MG63 (cell line): ENCODE measurements at regions not wholly inside any gene's neighbourhood (a gene's known extent, or its start where the extent isn't known, plus 50 kb on each side); places are given as distances from the start of the nearest gene placed in this dataset.
"Not testable (repeated sequence)": the region's sequence is repeated elsewhere in the genome, so short reads cannot be mapped to it uniquely, and the experiment has no call there.

Experiments used
- DNase-seq: peaks from one replicate; pipeline ENCODE4 v3.0.0-alpha.2; 2020
- H3K27me3 ChIP-seq: fragments of 250-450 bp; sonication (Bioruptor Pico); 2 replicates; pipeline ENCODE4 v1.5.1; 2020; ENCODE audit warnings: mild to moderate bottlenecking, moderate library complexity
- H3K36me3 ChIP-seq: fragments of 250-450 bp; sonication (Bioruptor Pico); 2 replicates; pipeline ENCODE4 v1.5.1; 2020; ENCODE audit warnings: mild to moderate bottlenecking, moderate library complexity
- H3K4me3 ChIP-seq: fragments of 250-450 bp; sonication (Bioruptor Pico); 2 replicates; pipeline ENCODE4 v1.5.1; 2020; ENCODE audit warnings: mild to moderate bottlenecking, moderate library complexity
- H3K9me3 ChIP-seq: fragments of 250-450 bp; sonication (Bioruptor Pico); 2 replicates; pipeline ENCODE4 v1.5.1; 2020; ENCODE audit warnings: mild to moderate bottlenecking, moderate library complexity

DNA sequence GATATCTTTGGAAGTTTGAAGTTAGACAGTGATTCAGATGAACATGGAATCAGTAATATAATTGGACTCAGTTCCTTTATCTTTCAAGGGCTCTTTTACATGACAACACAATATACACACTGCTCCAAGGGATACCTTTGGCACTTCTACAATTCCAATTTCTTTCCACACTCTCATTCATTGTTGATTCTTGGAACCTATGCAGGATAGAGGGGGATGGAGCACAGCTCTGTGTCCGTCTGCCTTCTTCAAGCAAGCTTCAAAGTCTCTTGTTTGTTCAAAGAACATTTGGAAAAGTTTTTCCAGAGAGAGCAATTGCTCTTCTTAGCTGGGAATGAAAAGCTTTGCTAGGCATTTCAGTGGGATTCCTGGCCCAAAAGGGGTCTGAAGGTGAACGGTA is 276.2 kb upstream of the ZEB2 start:
- no peaks in the 10 kb centered on the region for H3K9me3 ChIP-seq
- H3K36me3 ChIP-seq = no peaks in the 10 kb centered on the region
- H3K27me3 ChIP-seq = no peaks in the 10 kb centered on the region
- no peak for DNase-seq
- H3K4me3 ChIP-seq = no peak overlapping the region

DNA sequence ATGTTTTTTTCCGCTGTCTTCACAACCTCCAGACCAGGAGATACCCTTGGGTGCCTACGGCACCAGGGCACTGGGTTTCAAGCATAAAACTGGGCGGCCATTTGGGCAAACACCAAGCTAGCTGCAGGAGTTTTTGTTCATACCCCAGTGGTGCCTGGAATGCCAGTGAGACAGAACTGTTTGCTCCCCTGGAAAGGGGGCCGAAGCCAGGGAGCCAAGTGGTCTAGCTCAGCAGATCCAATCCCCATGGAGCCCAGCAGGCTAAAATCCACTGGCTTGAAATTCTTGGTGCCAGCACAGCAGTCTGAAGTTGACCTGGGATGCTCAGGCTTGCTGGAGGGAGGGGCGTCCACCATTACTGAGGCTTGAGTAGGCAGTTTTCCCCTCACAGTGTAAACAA is 265.3 kb upstream of the ZEB2 start:
- DNase-seq = no peak
- H3K27me3 ChIP-seq = no peaks in the 10 kb centered on the region
- H3K4me3 ChIP-seq = no peak overlapping the region
- no peaks in the 10 kb centered on the region for H3K36me3 ChIP-seq
- no peaks in the 10 kb centered on the region for H3K9me3 ChIP-seq

DNA sequence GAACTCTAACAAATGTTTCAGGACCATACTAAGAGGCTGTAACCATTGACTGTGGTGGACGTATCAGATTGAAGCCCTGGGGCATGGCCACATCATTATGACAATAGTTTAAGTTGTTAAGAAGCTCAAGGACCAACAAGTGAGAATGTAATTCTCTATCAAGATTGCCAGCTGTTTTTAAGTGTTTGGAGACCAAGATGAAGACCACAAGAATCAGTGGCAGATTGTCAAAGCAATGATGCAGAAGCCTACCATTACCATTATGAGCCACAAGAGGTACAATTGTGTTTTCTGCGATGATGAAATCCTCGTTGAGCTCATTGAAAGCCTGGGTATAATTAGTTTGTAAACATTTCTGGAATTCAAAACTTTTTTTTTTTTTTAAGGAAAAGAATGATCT is 261.1 kb upstream of the ZEB2 start:
- Histone ChIP-seq H3K4me3 (no peak overlapping the region), H3K36me3 (no peaks in the 10 kb centered on the region), H3K9me3 (no peaks in the 10 kb centered on the region), H3K27me3 (no peaks in the 10 kb centered on the region)
- no peak for DNase-seq

DNA sequence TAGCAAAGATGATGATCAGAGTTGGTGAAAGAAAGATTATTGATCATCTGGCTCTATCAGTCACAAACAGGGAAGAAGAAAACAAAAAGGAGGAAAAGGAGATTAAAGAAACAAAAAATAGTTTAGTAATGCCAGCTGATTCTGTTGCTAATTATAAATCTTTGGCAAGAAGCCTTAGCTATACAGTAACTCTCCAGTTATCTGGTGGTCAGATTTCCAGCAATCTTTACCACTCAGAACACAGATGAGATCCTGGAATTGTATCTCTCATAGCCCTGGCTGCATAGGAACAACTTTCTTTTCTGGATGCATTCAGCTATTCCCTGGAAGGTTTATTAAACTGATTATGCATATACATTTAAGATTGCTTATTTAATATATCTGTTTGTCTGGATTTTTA is 256.8 kb upstream of the ZEB2 start:
- DNase-seq = no peak
- no peaks in the 10 kb centered on the region for H3K36me3 ChIP-seq
- H3K4me3 ChIP-seq = no peak overlapping the region
- no peaks in the 10 kb centered on the region for H3K9me3 ChIP-seq
- no peaks in the 10 kb centered on the region for H3K27me3 ChIP-seq

GRCh38 chr2:144774809-144775208 is 254.9 kb upstream of the ZEB2 start:
- Histone ChIP-seq H3K36me3 (no peaks in the 10 kb centered on the region), H3K27me3 (no peaks in the 10 kb centered on the region), H3K9me3 (no peaks in the 10 kb centered on the region), H3K4me3 (no peak overlapping the region)
- DNase-seq = no peak

- Histone ChIP-seq H3K9me3 (no peaks in the 10 kb centered on the region), H3K4me3 (no peak overlapping the region), H3K36me3 (no peaks in the 10 kb centered on the region), H3K27me3 (no peaks in the 10 kb centered on the region)
- DNase-seq = no peak
Measured at GRCh38 chr2:144771348-144771747, 251.4 kb upstream of the ZEB2 start.

DNA sequence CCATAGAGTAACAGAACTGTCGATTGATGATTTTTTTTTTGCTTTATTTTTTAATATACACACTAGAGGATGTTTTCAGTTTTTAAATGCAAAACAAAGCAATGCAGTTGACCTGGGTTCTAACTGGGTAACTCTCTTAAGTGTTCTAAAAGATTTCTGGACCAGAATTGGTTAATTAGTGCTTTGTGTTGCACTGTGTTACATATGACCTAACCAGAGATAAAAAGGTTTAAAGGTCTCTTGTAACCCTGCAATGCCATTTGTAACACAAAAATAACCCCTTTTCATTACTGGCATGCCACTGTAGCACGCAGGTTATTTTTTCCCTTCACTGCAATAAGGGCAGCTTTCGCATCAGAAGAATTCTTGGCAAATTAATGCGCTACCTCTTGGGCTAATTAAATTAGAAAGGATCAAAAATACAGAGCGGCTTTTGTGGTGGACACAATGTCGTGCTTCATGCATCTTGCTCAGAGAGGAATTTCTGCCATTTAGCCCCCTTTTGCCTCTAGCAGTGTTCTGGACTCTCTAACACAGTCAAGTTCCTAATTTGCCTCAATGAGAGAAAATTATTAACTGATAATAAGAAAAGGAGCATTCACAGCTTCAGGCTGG is 250.8 kb upstream of the ZEB2 start:
- H3K9me3 ChIP-seq = no peaks in the 10 kb centered on the region
- no peaks in the 10 kb centered on the region for H3K36me3 ChIP-seq
- DNase-seq = no peak
- H3K4me3 ChIP-seq = no peak overlapping the region
- H3K27me3 ChIP-seq = no peaks in the 10 kb centered on the region

DNA sequence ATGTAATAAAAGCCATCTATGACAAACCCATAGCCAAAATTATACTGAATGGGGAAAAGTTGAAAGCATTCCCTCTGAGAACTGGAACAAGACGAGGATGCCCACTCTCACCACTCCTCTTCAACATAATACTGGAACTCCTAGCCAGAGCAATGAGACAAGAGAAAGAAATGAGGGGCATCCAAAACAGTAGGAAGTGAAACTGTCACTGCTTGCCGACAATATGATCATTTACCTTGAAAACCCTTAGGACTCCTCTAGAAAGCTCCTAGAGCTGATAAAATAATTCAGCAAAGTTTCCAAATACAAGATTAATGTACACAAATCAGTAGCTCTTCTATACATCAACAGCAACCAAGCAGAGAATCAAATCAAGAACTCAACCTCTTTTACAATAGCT is 241.0 kb upstream of the ZEB2 start:
- not testable (repeated sequence) for H3K9me3 ChIP-seq, H3K36me3 ChIP-seq, H3K27me3 ChIP-seq, DNase-seq, H3K4me3 ChIP-seq

GRCh38 chr2:144759746-144760145 is 239.8 kb upstream of the ZEB2 start:
- Histone ChIP-seq H3K27me3 (no peaks in the 10 kb centered on the region), H3K36me3 (no peaks in the 10 kb centered on the region), H3K4me3 (no peak overlapping the region), H3K9me3 (no peaks in the 10 kb centered on the region)
- no peak for DNase-seq

- not testable (repeated sequence) for H3K9me3 ChIP-seq, H3K27me3 ChIP-seq, DNase-seq, H3K4me3 ChIP-seq, H3K36me3 ChIP-seq
Measured at GRCh38 chr2:144758196-144758595, 238.3 kb upstream of the ZEB2 start.

- no peaks in the 10 kb centered on the region for H3K36me3 ChIP-seq
- H3K27me3 ChIP-seq = no peaks in the 10 kb centered on the region
- no peaks in the 10 kb centered on the region; the same call in 1 of the 2 replicates for H3K9me3 ChIP-seq
- DNase-seq = no peak
- no peak overlapping the region for H3K4me3 ChIP-seq
Measured at GRCh38 chr2:144753416-144753815, 233.5 kb upstream of the ZEB2 start.

DNA sequence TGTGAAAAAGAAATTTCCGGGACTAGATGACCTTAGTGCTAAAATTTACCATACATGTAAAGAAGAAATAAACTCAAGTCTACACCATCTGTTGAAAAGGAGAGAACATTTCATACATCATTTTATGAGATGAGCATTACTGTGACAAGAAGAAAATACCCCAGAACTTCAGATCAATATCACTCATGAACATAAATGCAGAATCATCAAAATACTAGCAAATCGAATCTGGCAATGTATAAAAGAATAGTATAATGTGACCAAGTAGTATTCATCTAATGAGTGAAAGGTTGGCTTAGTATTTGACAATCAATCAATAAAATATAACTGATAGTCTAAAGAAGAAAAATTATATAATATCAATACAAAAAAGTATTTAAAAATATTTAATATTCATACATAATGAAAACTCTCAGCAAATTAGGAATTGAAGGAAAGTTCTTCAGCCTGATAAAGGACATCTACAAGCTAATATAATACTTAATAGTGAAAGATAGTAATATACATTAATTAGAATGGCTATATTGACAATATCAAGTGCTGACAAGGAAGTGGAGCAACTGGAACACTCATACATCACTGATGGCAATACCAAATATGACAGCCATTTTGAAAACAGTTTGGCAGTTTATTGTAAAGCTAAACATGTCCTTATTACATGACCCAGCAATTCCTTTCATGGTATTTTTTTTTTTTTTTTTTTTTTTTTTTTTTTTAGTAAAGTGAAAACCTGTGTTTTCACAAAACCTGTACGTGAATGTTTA is 231.4 kb upstream of the ZEB2 start:
- H3K27me3 ChIP-seq = no peaks in the 10 kb centered on the region
- no peak for DNase-seq
- H3K4me3 ChIP-seq = no peak overlapping the region
- no peaks in the 10 kb centered on the region for H3K36me3 ChIP-seq
- peaks cover 8% of the 10 kb centered on the region for H3K9me3 ChIP-seq

- Histone ChIP-seq H3K27me3 (no peaks in the 10 kb centered on the region), H3K9me3 (peaks cover 8% of the 10 kb centered on the region), H3K36me3 (no peaks in the 10 kb centered on the region), H3K4me3 (no peak overlapping the region)
- no peak for DNase-seq
Measured at GRCh38 chr2:144749188-144749587, 229.3 kb upstream of the ZEB2 start.

- DNase-seq = no peak
- Histone ChIP-seq H3K36me3 (no peaks in the 10 kb centered on the region), H3K4me3 (no peak overlapping the region), H3K27me3 (no peaks in the 10 kb centered on the region), H3K9me3 (peaks cover 8% of the 10 kb centered on the region)
Measured at GRCh38 chr2:144748443-144748842, 228.5 kb upstream of the ZEB2 start.

DNA sequence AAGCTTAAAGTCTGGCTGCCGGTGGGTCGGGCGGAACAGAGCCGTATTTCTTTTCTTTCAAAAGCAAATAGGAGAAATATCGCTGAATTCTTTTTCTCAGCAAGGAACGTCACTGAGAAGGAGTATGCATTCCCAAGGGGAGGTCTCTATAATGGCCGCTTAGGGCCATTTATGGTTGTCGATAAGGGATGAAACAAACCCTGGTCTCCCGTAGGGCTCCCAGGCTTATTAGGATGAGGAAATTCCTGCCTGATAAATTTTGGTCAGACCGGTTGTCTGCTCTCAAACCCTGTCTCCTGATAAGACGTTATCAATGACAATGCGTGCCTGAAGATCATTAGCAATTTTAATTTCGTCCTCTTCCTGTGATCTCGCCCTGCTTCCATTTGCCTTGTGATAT is 227.7 kb upstream of the ZEB2 start:
- Histone ChIP-seq H3K36me3 (no peaks in the 10 kb centered on the region), H3K9me3 (peaks cover 8% of the 10 kb centered on the region), H3K27me3 (no peaks in the 10 kb centered on the region), H3K4me3 (no peak overlapping the region)
- DNase-seq = no peak

DNA sequence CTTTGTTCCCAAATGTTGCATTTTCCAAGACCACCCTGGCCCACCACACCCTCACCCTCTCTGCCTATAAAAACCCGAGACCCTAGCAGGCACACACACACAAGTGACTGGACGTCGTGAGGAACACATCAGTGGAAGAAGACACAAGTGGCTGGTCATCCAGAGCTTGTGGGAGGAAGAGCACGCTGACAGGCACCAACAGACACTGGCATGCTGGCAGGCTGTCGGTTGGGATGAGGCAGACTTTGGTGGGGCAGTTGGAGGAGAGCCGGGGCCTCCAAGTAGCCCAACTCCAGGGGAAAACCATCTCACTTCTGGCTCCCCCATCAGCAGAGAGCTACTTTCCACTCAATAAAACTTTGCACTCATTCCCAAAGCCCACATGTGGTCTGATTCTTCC is 225.5 kb upstream of the ZEB2 start:
- Histone ChIP-seq H3K9me3 (peaks cover 8% of the 10 kb centered on the region), H3K36me3 (no peaks in the 10 kb centered on the region), H3K27me3 (no peaks in the 10 kb centered on the region), H3K4me3 (no peak overlapping the region)
- DNase-seq = no peak

GRCh38 chr2:144738749-144739148 is 218.8 kb upstream of the ZEB2 start:
- Histone ChIP-seq H3K9me3 (no peaks in the 10 kb centered on the region; the same call in 1 of the 2 replicates), H3K4me3 (no peak overlapping the region), H3K27me3 (no peaks in the 10 kb centered on the region), H3K36me3 (no peaks in the 10 kb centered on the region)
- DNase-seq = no peak

DNA sequence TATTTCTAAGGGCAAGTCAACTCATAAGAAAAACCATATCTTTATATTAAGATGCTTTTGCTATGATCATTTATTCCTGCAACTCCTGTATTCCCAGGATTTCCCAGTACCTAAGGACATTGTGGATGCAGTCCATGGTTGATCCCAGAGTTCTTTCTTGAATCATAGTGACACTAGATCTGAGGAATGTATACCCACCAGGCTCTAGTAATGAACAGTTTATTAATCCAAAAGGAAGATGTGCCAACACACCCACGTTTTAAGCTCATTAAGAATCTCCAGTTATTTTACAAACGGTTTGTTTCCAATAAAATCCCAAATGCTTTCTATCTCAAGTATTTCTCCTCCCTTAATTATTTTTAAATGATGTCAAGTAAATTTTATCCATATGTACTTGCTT is 210.8 kb upstream of the ZEB2 start:
- H3K4me3 ChIP-seq = no peak overlapping the region
- no peak for DNase-seq

More for the DNA sequence above, 210.8 kb upstream of the ZEB2 start:
- H3K36me3 ChIP-seq = no peaks in the 10 kb centered on the region
- no peaks in the 10 kb centered on the region for H3K9me3 ChIP-seq
- H3K27me3 ChIP-seq = no peaks in the 10 kb centered on the region
